ENCODE measurements at regions not wholly inside any gene's neighbourhood (a gene's known extent, or its start where the extent isn't known, plus 50 kb on each side); places are given as distances from the start of the nearest gene placed in this dataset.
"Not testable (repeated sequence)": the region's sequence is repeated elsewhere in the genome, so short reads cannot be mapped to it uniquely, and the experiment has no call there.

- no peak for DNase-seq (ENCODE audit: low read depth)
Measured at GRCh38 chr17:77511514-77512061, 370.8 kb downstream of the SEC14L1 start.

DNA sequence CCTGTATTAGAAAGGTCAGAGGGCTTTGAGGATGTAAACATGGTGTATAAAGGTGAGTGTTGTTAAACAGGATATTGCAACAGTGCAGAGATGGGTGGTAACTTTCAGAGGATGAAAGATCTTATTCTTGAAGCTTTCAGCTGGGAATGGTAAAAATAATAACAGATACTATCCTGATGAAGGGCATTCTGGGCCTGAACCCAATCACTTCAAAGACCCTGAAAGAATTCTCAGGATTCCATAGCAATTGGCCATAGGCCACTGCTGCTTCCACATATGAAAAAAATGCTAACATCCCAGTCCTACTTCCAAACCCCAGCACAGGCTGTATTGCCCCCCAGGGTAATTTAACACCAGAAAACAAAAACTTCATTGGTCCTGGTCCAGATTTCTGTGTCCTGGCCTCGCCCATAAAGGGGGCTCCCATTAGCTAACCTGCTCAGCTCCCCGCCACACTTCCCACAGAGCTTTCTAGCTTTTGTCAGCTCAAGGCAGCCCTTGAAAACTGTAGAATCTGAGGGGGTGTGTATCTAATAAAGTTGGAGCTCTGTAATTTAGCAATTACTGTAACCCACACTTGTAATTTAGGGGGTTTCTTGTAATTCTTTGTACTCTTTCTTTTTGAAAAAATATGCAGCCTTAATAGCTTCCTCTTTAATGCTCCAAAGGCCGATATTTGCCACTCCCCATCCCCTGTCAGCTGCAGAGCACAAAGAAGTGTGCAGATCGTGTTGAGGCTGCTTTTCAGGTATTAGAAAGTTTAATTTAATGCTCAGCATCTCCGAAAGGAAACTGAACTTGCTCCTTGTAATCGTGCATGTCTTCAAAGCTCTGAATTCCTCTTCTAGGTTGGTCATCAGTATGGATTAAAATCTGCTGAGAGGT, 371.5 kb downstream of the SEC14L1 start:
- DNase-seq (ENCODE audit: low read depth): no peak

DNA sequence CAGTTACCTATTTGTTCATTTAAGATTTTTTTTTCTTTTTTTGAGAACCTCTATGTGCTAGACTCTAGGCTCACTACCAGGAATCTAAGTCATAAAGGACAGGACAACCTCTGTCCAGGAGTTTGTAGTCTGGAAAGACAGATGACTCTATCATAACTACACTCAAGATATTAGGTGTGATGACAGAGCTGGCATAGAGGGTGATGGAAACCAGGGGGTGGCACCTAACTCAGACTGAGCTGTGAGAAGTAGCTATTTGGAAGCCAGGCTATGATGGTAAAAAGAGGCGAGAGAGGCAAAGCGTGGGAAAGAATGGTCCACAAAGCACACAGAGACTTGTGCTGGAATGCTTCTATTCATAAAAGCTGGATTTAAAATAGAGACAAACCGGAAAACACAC, 372.3 kb downstream of the SEC14L1 start:
- no peak for DNase-seq (ENCODE audit: low read depth)

- no peak for DNase-seq (ENCODE audit: low read depth)
Measured at GRCh38 chr17:77515227-77515626, 374.5 kb downstream of the SEC14L1 start.

DNA sequence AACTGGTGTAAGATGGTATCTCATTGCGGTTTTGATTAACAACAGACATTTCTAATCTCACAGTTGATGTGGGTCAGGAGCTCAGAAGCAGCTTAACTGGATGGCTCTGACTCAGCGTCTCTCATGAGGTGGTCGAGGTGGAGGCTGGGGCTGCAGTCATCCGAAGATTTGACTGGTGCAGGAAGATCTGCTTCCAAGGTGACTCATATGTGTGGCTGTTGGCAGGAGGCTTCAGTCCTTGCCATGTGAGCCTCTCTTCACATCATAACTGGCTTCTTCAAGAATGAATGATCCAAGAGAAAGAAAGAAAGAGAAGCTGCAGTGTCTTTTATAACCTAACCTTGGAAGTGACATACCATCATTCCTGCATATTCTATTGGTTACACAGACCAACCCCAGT, 376.1 kb downstream of the SEC14L1 start:
- peak; percentile 52 for DNase-seq (ENCODE audit: low read depth)

GRCh38 chr17:77521076-77521475, 380.3 kb downstream of the SEC14L1 start:
- no peak for DNase-seq (ENCODE audit: low read depth)

DNA sequence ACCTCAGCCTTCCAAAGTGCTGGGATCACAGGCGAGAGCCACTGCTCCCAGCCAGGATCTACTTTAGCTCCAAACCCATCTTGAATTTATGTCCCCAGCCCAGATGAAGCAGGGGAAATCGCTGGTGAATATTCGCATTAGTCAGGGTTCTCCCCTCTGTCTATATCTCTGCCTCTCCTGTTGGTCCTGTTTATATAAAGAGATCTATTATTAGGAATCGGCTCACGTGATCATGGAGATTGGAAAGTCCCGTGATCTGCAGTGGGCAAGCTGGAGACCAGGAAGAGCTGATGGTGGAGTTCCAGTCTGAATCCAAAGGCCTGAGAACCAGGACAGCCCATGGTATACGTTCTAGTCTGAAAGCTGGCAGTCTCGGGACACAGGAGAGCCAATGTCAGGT, 382.8 kb downstream of the SEC14L1 start:
- DNase-seq (ENCODE audit: low read depth): no peak

DNA sequence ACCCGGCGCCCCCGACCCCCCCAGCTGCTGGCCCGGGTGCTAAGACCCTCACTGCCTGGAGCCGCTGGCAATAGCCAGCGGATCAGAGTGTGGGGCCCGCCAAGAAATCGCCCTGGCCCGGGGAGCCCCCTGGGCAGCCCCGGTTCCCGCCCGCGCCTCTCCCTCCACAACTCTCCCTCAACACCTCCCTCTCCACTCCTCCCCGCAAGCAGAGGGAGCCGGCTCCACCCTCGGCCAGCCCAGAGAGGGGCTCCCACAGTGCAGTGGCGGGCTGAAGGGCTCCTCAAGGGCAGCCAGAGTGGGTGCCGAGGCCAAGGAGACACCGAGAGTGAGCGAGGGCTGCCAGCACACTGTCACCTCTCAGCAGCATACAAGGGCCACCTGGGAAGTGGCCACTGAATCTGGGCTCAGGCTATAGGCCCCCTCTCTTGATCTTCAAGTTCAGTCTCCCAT, 385.5 kb downstream of the SEC14L1 start:
- DNase-seq (ENCODE audit: low read depth): no peak

DNA sequence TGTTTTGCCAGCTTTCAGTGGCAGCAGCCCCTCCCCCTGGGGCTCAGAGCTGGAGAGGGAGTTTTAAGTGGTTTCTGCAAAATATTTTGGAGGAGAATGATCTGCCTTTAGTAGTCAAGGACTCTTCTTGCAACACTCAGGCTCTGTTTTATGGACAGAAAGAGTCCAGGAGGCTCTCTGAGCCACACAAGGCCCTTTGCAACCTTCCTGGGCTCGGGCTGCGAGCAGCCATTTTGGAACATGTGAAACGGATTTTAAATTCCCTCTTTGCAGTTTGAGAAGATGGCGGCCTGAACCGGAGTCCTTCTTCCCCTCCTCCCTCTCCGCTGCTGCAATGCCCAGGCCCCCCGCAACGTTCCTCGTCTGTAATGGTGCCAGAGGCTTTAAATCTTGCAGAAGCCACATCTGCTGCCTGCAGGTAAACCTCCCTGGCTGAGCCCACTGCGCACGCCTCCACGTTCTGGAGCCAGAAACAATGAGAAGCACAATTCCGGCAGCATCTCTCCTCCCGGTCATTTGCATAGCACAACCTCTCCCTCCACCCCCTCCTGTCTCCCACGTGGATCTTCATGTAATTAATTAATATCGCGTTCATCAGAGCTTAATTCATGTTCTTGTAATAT, 386.1 kb downstream of the SEC14L1 start:
- DNase-seq (ENCODE audit: low read depth): no peak

- no peak for DNase-seq (ENCODE audit: low read depth)
Measured at GRCh38 chr17:77527409-77527808, 386.6 kb downstream of the SEC14L1 start.

DNA sequence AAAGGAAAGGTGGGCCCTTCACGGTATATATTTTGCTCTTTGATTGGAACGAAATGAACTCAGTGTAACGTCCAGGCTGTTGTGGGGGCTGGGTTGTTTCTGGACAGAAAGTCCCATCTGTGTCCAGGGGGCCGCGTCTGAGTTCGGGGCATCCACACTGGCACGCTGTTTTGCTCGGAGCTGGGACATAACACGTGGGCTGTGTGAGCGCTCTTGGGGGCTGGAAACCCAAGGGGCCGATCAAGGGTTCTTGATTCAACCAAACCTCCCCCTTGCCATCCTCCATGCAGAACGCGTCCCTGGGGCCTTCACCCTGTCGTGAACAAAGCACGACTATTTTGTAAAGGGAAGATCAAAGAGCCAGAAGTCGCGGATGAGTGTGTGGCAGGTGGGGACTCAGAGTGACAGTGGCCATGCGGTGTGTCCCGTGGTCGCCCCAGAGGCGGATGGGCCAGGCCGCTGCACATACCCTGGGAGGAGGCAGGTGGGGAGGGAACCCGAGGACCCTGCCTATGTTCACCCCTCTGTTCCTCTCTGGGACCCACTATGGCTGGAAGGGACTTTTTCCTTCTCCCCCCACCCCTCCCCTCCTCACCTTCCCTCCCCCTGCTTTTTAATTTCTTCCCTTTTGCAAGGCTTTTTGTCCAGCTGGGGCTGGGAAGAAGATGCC, 387.2 kb downstream of the SEC14L1 start:
- DNase-seq (ENCODE audit: low read depth): no peak

DNA sequence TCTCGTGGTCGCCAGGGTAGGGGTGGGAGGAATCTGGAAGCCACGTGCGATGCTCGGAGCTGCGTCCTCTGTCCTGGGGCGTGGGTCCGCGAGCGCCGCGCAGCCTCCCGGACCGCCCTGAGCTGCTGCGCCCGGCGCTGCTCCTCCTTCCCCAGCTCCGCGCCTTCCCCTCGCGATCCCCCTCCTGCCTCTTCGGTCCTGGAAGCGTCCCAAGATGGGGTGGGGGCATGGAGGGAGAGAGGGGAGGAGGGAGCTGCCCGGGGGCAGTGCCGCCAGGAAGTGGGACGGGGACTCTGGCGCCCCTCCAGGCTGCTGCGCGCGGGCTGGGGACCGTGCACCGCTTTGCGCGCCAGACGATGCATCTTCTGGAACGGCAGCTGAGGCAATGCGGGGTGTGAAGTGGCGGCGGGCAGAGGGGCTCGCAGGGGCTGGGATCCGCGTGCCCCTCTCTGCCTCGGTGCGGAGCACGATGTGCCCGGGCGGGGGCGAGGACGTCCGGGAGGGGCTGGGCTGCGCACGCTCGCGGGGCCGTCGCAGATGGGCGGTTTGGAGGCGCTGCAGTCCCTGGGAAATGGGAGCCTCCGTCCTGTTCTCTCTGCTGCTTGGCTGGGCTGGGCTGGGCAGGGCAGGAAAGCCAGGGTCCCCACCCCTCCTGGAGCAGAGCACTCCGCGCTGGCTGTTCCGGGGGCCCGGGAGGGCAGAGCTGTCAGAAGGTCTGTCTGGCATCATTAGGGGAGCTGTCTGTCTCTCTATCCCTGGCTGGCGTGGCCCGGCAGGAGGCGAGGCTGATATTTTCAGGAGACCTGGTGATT, 388.0 kb downstream of the SEC14L1 start:
- DNase-seq (ENCODE audit: low read depth): no peak

GRCh38 chr17:77529328-77529650, 388.5 kb downstream of the SEC14L1 start:
- DNase-seq (ENCODE audit: low read depth): no peak

DNA sequence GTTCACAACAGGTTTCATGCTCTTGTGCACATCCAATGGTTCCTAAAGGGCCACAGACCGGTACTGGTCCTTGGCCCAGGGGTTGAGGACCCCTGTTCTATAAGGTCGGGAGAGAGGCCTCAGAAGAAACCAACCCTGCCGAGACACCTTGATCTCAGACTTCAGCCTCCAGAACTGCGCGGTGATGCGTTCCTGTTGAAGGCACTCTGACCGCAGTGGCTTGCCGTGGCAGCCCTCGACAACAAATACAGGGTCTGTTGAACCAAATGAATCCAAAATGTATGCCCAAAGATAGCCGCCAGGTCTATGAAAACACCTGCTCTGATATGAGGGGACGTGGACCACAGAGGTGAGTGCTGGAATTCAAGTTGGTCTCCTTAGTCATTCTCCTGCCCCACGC, 389.8 kb downstream of the SEC14L1 start:
- no peak for DNase-seq (ENCODE audit: low read depth)

- DNase-seq (ENCODE audit: low read depth): no peak
Measured at GRCh38 chr17:77531002-77531401, 390.2 kb downstream of the SEC14L1 start.

- no peak for DNase-seq (ENCODE audit: low read depth)
Measured at GRCh38 chr17:77531641-77532040, 390.9 kb downstream of the SEC14L1 start.

DNA sequence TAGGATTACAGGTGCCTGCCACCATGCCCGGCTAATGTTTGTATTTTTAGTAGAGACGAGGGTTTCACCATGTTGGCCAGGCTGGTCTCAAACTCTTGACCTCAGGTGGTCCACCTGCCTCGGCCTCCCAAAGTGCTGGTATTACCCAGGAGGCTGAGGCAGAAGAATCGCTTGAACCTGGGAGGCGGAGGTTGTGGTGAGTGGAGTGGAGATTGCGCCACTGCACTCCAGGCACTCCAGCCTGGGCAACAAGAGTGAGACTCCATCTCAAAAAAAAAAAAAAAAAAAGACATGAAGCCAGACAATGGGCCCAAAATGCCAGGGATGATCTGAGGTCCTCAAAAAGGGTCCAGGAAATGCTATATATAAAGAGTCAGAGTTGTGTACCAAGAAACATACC, 392.9 kb downstream of the SEC14L1 start:
- not testable (repeated sequence) for DNase-seq (ENCODE audit: low read depth)

DNA sequence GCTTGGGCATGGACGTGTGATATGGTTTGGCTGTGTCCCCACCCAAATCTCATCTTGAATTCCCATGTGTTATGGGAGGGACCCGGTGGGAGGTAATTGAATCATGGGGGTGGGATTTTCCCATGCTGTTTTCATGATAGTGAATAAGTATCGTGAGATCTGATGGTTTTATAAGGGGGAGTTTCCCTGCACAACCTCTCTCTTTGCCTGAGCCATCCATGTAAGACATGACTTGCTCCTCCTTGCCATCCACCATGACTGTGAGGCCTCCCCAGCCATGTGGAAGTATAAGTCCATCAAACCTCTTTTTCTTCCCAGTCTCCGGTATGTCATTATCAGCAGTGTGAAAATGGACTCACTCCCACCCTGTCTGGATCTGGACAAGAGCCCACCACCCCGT, 393.4 kb downstream of the SEC14L1 start:
- no peak for DNase-seq (ENCODE audit: low read depth)

GRCh38 chr17:77535435-77535834, 394.7 kb downstream of the SEC14L1 start:
- no peak for DNase-seq (ENCODE audit: low read depth)

- DNase-seq (ENCODE audit: low read depth): no peak
Measured at GRCh38 chr17:77535892-77536291, 395.1 kb downstream of the SEC14L1 start.

- DNase-seq (ENCODE audit: low read depth): no peak
Measured at GRCh38 chr17:77537566-77537965, 396.8 kb downstream of the SEC14L1 start.

DNA sequence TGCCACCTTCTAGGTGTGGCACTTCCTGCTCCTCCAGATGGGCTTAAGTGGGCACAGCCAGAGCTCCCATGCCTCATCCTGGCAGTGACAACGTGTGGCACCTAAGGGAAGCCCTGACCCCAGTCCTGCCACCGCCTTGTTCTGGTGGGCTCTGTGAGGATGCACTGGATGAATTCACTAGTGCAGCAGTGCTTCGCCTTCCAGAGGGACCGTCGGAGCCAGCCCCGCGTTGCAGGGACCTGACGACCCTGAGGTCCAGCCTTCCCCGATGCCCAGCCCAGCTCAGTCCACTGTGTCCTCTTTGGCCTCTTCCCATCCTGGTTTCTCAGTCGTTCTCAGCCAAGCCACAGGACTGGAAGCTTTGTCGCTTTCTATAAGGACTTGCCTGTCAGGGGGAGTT, 399.8 kb downstream of the SEC14L1 start:
- no peak for DNase-seq (ENCODE audit: low read depth)

Measured in LHCN-M2 (cell line).